ENCODE measurements at regions not wholly inside any gene's neighbourhood (a gene's known extent, or its start where the extent isn't known, plus 50 kb on each side); places are given as distances from the start of the nearest gene placed in this dataset.

- no peak for TF ChIP-seq MAX (IDR thresholded peaks at IDR 0.05; ENCODE audit: insufficient read depth, insufficient read length)
- TF ChIP-seq EZH2 (IDR thresholded peaks at IDR 0.05; ENCODE audit: borderline replicate concordance, low read depth, low read length, severe bottlenecking), result no peak
- no peak for TF ChIP-seq GATA2 (IDR thresholded peaks at IDR 0.05; ENCODE audit: insufficient read depth, insufficient read length, low read depth, low read length)
- no peak for TF ChIP-seq FOS (IDR thresholded peaks at IDR 0.05; ENCODE audit: borderline replicate concordance, insufficient read depth, low read length)
- TF ChIP-seq, protein P1, sequence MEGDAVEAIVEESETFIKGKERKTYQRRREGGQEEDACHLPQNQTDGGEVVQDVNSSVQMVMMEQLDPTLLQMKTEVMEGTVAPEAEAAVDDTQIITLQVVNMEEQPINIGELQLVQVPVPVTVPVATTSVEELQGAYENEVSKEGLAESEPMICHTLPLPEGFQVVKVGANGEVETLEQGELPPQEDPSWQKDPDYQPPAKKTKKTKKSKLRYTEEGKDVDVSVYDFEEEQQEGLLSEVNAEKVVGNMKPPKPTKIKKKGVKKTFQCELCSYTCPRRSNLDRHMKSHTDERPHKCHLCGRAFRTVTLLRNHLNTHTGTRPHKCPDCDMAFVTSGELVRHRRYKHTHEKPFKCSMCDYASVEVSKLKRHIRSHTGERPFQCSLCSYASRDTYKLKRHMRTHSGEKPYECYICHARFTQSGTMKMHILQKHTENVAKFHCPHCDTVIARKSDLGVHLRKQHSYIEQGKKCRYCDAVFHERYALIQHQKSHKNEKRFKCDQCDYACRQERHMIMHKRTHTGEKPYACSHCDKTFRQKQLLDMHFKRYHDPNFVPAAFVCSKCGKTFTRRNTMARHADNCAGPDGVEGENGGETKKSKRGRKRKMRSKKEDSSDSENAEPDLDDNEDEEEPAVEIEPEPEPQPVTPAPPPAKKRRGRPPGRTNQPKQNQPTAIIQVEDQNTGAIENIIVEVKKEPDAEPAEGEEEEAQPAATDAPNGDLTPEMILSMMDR (IDR thresholded peaks at IDR 0.05; ENCODE audit: extremely low read depth in 1 of 2, insufficient read depth in 1 of 2, low read depth in 1 of 2, low read length in 2 of 2), result no peak
- TF ChIP-seq POLR2A (IDR thresholded peaks at IDR 0.05; ENCODE audit: low read depth, low read length), result no peak
- TF ChIP-seq MYC (IDR thresholded peaks at IDR 0.05; ENCODE audit: low read depth, low read length), result no peak
- TF ChIP-seq POLR2AphosphoS5 (IDR thresholded peaks at IDR 0.05; ENCODE audit: insufficient read depth, low read depth, low read length), result no peak
- no peak for DNase-seq (ENCODE audit: low read depth, low spot score)
- FAIRE-seq, result no peak
- Histone ChIP-seq H3K9me1 (replicated peaks; ENCODE audit: control insufficient read depth, extremely low read depth, insufficient read depth, low read length) (no peaks in the 10 kb centered on the region), H3K4me2 (ENCODE audit: insufficient read depth, low read length) (no peak overlapping the region), H3K79me2 (ENCODE audit: control insufficient read depth, insufficient read depth, low read length) (no peaks in the 10 kb centered on the region), H2AFZ (ENCODE audit: low read depth, low read length) (no peak overlapping the region), H3K4me3 (replicated peaks in 1 of 3; ENCODE audit: insufficient read depth in 1 of 3, low read depth in 1 of 3, low read length in 3 of 3) (no peak overlapping the region), H3K9ac (replicated peaks; ENCODE audit: extremely low read depth, insufficient read depth, low read length) (no peak overlapping the region), H3K27me3 (ENCODE audit: control insufficient read depth in 2 of 2, insufficient read depth in 2 of 2, low read length in 2 of 2) (no peaks in the 10 kb centered on the region), H3K36me3 (ENCODE audit: control insufficient read depth in 2 of 2, extremely low read depth in 1 of 2, insufficient read depth in 2 of 2, low read length in 2 of 2) (no peaks in the 10 kb centered on the region), H4K20me1 (replicated peaks; ENCODE audit: control insufficient read depth, extremely low read depth, insufficient read depth, low read length) (no peaks in the 10 kb centered on the region), H3K9me3 (replicated peaks; ENCODE audit: control insufficient read depth, insufficient read depth, low read length) (no peaks in the 10 kb centered on the region), H3K4me1 (ENCODE audit: control insufficient read depth, extremely low read depth, insufficient read depth, low read length) (no peaks in the 10 kb centered on the region), H3K27ac (ENCODE audit: insufficient read depth, low read depth, low read length) (no peak overlapping the region)
- intact Hi-C loops (cut with micrococcal nuclease), result no loop called here
- POLR2A ChIA-PET, result no interaction called here
- CTCF ChIA-PET, result no interaction called here
- BruUV-seq (replicated peaks), result no TSS peak
- dilution Hi-C loops (cut with MboI; ENCODE audit: extremely low pct_ligation_motif_present, low sequenced_read_pairs), result no loop called here
Observed at GRCh38 chr6:8889514-8889913, 454.2 kb upstream of the SLC35B3 start.
